Upper lobe of left lung (tissue), 4 donors: ENCODE measurements at regions not wholly inside any gene's neighbourhood (a gene's known extent, or its start where the extent isn't known, plus 50 kb on each side); places are given as distances from the start of the nearest gene placed in this dataset.
"Not testable (repeated sequence)": the region's sequence is repeated elsewhere in the genome, so short reads cannot be mapped to it uniquely, and the experiment has no call there.

Source experiments
- CTCF ChIP-seq, 6 experiments: fragments of 450-650 bp in 4 of 6; fragments of 200-600 bp in 2 of 6; sonication (generic) in 2 of 6; IDR thresholded peaks; one replicate each; pipeline ENCODE4 v1.5.1; 2016 to 2019; ENCODE audit warnings: antibody characterized with exemption in 6 of 6
- POLR2AphosphoS5 ChIP-seq, 2 donors: sonication (generic); formaldehyde crosslinking; IDR thresholded peaks; one replicate each; pipeline ENCODE4 v1.5.1; 2017; ENCODE audit warnings: antibody characterized with exemption in 2 of 2

GRCh38 chr9:64439747-64440146, 845.3 kb downstream of the FOXD4L5 start:
- not testable (repeated sequence) for TF ChIP-seq POLR2AphosphoS5, CTCF (IDR thresholded peaks at IDR 0.05)
